Bronchial epithelial cell (primary cell): ENCODE measurements at regions not wholly inside any gene's neighbourhood (a gene's known extent, or its start where the extent isn't known, plus 50 kb on each side); places are given as distances from the start of the nearest gene placed in this dataset.

ENCODE experiments used
- DNase-seq: peaks from one replicate; pipeline ENCODE4 v3.0.0-alpha.2; 2010; ENCODE audit warnings: low read depth
- FAIRE-seq: peaks from 2 replicates; lab custom pipeline; 2011; peaks lifted over from hg19 to GRCh38; lab: Jason Lieb, UNC
- H3K27me3 ChIP-seq: 2 replicates; pipeline ENCODE4 v1.5.1; 2011; ENCODE audit warnings: low read length; ENCODE audit not compliant: control insufficient read depth, insufficient read depth
- H3K36me3 ChIP-seq: 2 replicates; pipeline ENCODE4 v1.5.1; 2011; ENCODE audit warnings: low read length; ENCODE audit not compliant: control insufficient read depth, insufficient read depth
- H3K4me3 ChIP-seq: 2 replicates; pipeline ENCODE4 v1.5.1; 2011; ENCODE audit warnings: mild to moderate bottlenecking, low read depth, low read length, control low read depth
- TF ChIP-seq, protein P1 (sequence below): IDR thresholded peaks from 2 replicates; pipeline ENCODE4 v1.5.1; 2011; ENCODE audit warnings: mild to moderate bottlenecking, moderate library complexity, low read length, control low read depth, inconsistent platforms; ENCODE audit not compliant: insufficient read depth, severe bottlenecking

- TF ChIP-seq, protein P1, sequence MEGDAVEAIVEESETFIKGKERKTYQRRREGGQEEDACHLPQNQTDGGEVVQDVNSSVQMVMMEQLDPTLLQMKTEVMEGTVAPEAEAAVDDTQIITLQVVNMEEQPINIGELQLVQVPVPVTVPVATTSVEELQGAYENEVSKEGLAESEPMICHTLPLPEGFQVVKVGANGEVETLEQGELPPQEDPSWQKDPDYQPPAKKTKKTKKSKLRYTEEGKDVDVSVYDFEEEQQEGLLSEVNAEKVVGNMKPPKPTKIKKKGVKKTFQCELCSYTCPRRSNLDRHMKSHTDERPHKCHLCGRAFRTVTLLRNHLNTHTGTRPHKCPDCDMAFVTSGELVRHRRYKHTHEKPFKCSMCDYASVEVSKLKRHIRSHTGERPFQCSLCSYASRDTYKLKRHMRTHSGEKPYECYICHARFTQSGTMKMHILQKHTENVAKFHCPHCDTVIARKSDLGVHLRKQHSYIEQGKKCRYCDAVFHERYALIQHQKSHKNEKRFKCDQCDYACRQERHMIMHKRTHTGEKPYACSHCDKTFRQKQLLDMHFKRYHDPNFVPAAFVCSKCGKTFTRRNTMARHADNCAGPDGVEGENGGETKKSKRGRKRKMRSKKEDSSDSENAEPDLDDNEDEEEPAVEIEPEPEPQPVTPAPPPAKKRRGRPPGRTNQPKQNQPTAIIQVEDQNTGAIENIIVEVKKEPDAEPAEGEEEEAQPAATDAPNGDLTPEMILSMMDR = no peak
- Histone ChIP-seq H3K36me3 (no peaks in the 10 kb centered on the region), H3K4me3 (no peak overlapping the region), H3K27me3 (no peaks in the 10 kb centered on the region)
- no peak for FAIRE-seq
- DNase-seq = no peak
Observed at GRCh38 chr12:126383506-126383905, 1318.3 kb downstream of the AACS start.

DNA sequence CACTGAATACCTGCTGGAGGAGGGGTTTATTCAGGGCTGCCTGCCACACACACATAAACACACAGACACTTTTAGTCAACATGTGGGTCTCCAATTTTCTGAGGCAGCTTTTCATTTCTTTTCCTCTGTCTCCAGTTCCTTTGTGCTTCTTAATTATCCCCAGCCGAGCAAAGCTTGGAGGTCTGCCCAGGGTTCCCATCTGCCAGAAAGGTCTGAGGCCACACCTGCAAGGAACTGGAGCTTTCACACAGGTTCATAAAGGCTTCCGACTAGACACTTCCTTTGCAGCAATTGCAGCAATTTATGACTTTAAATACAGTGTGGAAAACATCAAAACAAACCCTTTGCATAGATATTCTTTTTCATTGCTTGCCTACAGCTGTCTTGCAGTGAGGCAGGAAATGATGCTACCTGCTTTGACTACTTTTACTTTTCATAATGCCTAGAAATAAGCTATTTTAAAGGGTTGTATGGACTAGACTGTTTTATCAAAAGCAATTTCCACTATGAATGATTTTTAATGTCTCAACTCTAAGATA, 1318.9 kb downstream of the AACS start:
- no peak overlapping the region for H3K4me3 ChIP-seq
- FAIRE-seq = no peak
- no peaks in the 10 kb centered on the region for H3K27me3 ChIP-seq
- TF ChIP-seq, protein P1 = no peak
- no peak for DNase-seq
- no peaks in the 10 kb centered on the region for H3K36me3 ChIP-seq

GRCh38 chr12:126385785-126386184, 1320.5 kb downstream of the AACS start:
- no peak for DNase-seq
- peak; percentile 18 for FAIRE-seq
- H3K27me3 ChIP-seq = no peaks in the 10 kb centered on the region
- TF ChIP-seq, protein P1 = no peak
- H3K36me3 ChIP-seq = no peaks in the 10 kb centered on the region
- no peak overlapping the region for H3K4me3 ChIP-seq

GRCh38 chr12:126389220-126389841, 1324.1 kb downstream of the AACS start:
- Histone ChIP-seq H3K4me3 (no peak overlapping the region), H3K36me3 (no peaks in the 10 kb centered on the region), H3K27me3 (no peaks in the 10 kb centered on the region)
- DNase-seq (no peak), FAIRE-seq (no peak)
- TF ChIP-seq, protein P1 = no peak

GRCh38 chr12:126389961-126390360, 1324.7 kb downstream of the AACS start:
- DNase-seq = no peak
- H3K36me3 ChIP-seq = no peaks in the 10 kb centered on the region
- FAIRE-seq = no peak
- TF ChIP-seq, protein P1 = no peak
- H3K4me3 ChIP-seq = no peak overlapping the region
- no peaks in the 10 kb centered on the region for H3K27me3 ChIP-seq
